ENCODE measurements at regions not wholly inside any gene's neighbourhood (a gene's known extent, or its start where the extent isn't known, plus 50 kb on each side); places are given as distances from the start of the nearest gene placed in this dataset.
"Not testable (repeated sequence)": the region's sequence is repeated elsewhere in the genome, so short reads cannot be mapped to it uniquely, and the experiment has no call there.

- Histone ChIP-seq H3K9me3 (no peaks in the 10 kb centered on the region), H3K27ac (no peak overlapping the region), H3K4me3 (no peak overlapping the region), H3K27me3 (ENCODE audit: insufficient read depth in 3 of 3, low read length in 2 of 3) (no peaks in the 10 kb centered on the region), H3K4me1 (no peaks in the 10 kb centered on the region), H3K36me3 (ENCODE audit: insufficient read depth in 1 of 2, low read depth in 1 of 2) (no peaks in the 10 kb centered on the region)
- ATAC-seq = no peak
- TF ChIP-seq CTCF (IDR thresholded peaks at IDR 0.05) = no peak
- intact Hi-C loops (cut with DNase I) = no loop called here
- DNase-seq = no peak
These were observed 620.2 kb upstream of the INTU start for GRCh38 chr4:127012549-127012948.

- intact Hi-C loops (cut with DNase I) = no loop called here
- Histone ChIP-seq H3K4me1 (no peaks in the 10 kb centered on the region), H3K27ac (no peak overlapping the region), H3K36me3 (ENCODE audit: insufficient read depth in 1 of 2, low read depth in 1 of 2) (no peaks in the 10 kb centered on the region), H3K27me3 (ENCODE audit: insufficient read depth in 3 of 3, low read length in 2 of 3) (no peaks in the 10 kb centered on the region), H3K9me3 (no peaks in the 10 kb centered on the region), H3K4me3 (no peak overlapping the region)
- DNase-seq (no peak), ATAC-seq (no peak)
- WGBS, 3 donors = 39 to 41% (median 41%) methylated on average over 5 of the region's 5 CpGs
- TF ChIP-seq CTCF (IDR thresholded peaks at IDR 0.05) = no peak
These were observed 617.1 kb upstream of the INTU start for GRCh38 chr4:127015667-127016117.

GRCh38 chr4:127018381-127018780 is 614.4 kb upstream of the INTU start:
- DNase-seq = no peak

GRCh38 chr4:127020831-127021230 is 611.9 kb upstream of the INTU start:
- H3K4me3 ChIP-seq; H3K4me1 ChIP-seq; H3K27ac ChIP-seq; H3K27me3 ChIP-seq (ENCODE audit: insufficient read depth in 3 of 3, low read length in 2 of 3); H3K9me3 ChIP-seq; H3K36me3 ChIP-seq (ENCODE audit: insufficient read depth in 1 of 2, low read depth in 1 of 2); intact Hi-C loops (cut with DNase I); ATAC-seq; DNase-seq: not testable (repeated sequence)
- WGBS, 3 donors = 78 to 85% (median 79%) methylated on average over 6 to 12 of the region's 15 CpGs

More at GRCh38 chr4:127018381-127018780, 614.4 kb upstream of the INTU start:
- H3K9me3 ChIP-seq = no peaks in the 10 kb centered on the region
- no peak overlapping the region for H3K27ac ChIP-seq
- intact Hi-C loops (cut with DNase I) = no loop called here
- no peak for ATAC-seq
- no peaks in the 10 kb centered on the region for H3K36me3 ChIP-seq (ENCODE audit: insufficient read depth in 1 of 2, low read depth in 1 of 2)
- no peaks in the 10 kb centered on the region for H3K27me3 ChIP-seq (ENCODE audit: insufficient read depth in 3 of 3, low read length in 2 of 3)
- no peak overlapping the region for H3K4me3 ChIP-seq
- no peak for TF ChIP-seq CTCF (IDR thresholded peaks at IDR 0.05)
- no peaks in the 10 kb centered on the region for H3K4me1 ChIP-seq
- 28 to 40% (median 29%) methylated on average over 2 of the region's 2 CpGs for WGBS, 3 donors

GRCh38 chr4:127036296-127036695 is 596.5 kb upstream of the INTU start:
- no peak for DNase-seq
- TF ChIP-seq CTCF (IDR thresholded peaks at IDR 0.05) = no peak
- Histone ChIP-seq H3K27ac (no peak overlapping the region), H3K4me1 (no peaks in the 10 kb centered on the region), H3K9me3 (peaks cover 4% of the 10 kb centered on the region), H3K4me3 (no peak overlapping the region), H3K27me3 (ENCODE audit: insufficient read depth in 3 of 3, low read length in 2 of 3) (no peaks in the 10 kb centered on the region), H3K36me3 (ENCODE audit: insufficient read depth in 1 of 2, low read depth in 1 of 2) (no peaks in the 10 kb centered on the region)
- intact Hi-C loops (cut with DNase I) = no loop called here
- 60 to 70% (median 66%) methylated on average over 3 of the region's 3 CpGs for WGBS, 3 donors
- no peak for ATAC-seq

Measured in psoas muscle (tissue), 7 donors.